ENCODE measurements at regions not wholly inside any gene's neighbourhood (a gene's known extent, or its start where the extent isn't known, plus 50 kb on each side); places are given as distances from the start of the nearest gene placed in this dataset.

GRCh38 chr9:28379082-28379481, 805.8 kb upstream of the C9orf72 start:
- intact Hi-C loops (cut with DNase I): no loop called here
- H3K9me3 ChIP-seq: no peaks in the 10 kb centered on the region
- no peaks in the 10 kb centered on the region for H3K4me1 ChIP-seq
- H3K36me3 ChIP-seq: no peaks in the 10 kb centered on the region
- no peaks in the 10 kb centered on the region for H3K27me3 ChIP-seq
- ATAC-seq: no peak
- TF ChIP-seq, protein P1, sequence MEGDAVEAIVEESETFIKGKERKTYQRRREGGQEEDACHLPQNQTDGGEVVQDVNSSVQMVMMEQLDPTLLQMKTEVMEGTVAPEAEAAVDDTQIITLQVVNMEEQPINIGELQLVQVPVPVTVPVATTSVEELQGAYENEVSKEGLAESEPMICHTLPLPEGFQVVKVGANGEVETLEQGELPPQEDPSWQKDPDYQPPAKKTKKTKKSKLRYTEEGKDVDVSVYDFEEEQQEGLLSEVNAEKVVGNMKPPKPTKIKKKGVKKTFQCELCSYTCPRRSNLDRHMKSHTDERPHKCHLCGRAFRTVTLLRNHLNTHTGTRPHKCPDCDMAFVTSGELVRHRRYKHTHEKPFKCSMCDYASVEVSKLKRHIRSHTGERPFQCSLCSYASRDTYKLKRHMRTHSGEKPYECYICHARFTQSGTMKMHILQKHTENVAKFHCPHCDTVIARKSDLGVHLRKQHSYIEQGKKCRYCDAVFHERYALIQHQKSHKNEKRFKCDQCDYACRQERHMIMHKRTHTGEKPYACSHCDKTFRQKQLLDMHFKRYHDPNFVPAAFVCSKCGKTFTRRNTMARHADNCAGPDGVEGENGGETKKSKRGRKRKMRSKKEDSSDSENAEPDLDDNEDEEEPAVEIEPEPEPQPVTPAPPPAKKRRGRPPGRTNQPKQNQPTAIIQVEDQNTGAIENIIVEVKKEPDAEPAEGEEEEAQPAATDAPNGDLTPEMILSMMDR (IDR thresholded peaks at IDR 0.05): no peak
- DNase-seq: no peak
- no peak overlapping the region for H3K27ac ChIP-seq
- H3K4me3 ChIP-seq: no peak overlapping the region

GRCh38 chr9:28389411-28389810, 816.1 kb upstream of the C9orf72 start:
- Histone ChIP-seq H3K36me3 (no peaks in the 10 kb centered on the region), H3K27me3 (no peaks in the 10 kb centered on the region), H3K27ac (no peak overlapping the region), H3K4me3 (no peak overlapping the region), H3K4me1 (no peaks in the 10 kb centered on the region), H3K9me3 (peaks cover 0 to 2% of the 10 kb centered on the region in 2 donors)
- ATAC-seq (no peak), DNase-seq (no peak)
- intact Hi-C loops (cut with DNase I): no loop called here
- TF ChIP-seq, protein P1 (IDR thresholded peaks at IDR 0.05): no peak

GRCh38 chr9:28394774-28395173, 821.5 kb upstream of the C9orf72 start:
- intact Hi-C loops (cut with DNase I): no loop called here
- H3K4me1 ChIP-seq: no peaks in the 10 kb centered on the region

GRCh38 chr9:28396058-28396457, 822.8 kb upstream of the C9orf72 start:
- no peak for ATAC-seq
- no peak overlapping the region for H3K4me3 ChIP-seq
- no peaks in the 10 kb centered on the region for H3K9me3 ChIP-seq
- intact Hi-C loops (cut with DNase I): no loop called here
- H3K27ac ChIP-seq: no peak overlapping the region
- DNase-seq: no peak
- no peaks in the 10 kb centered on the region for H3K36me3 ChIP-seq
- TF ChIP-seq, protein P1 (IDR thresholded peaks at IDR 0.05): no peak
- no peaks in the 10 kb centered on the region for H3K4me1 ChIP-seq
- no peaks in the 10 kb centered on the region for H3K27me3 ChIP-seq

More at GRCh38 chr9:28394774-28395173, 821.5 kb upstream of the C9orf72 start:
- TF ChIP-seq, protein P1 (IDR thresholded peaks at IDR 0.05): no peak
- ATAC-seq (no peak), DNase-seq (no peak)
- H3K27me3 ChIP-seq: no peaks in the 10 kb centered on the region
- no peaks in the 10 kb centered on the region for H3K36me3 ChIP-seq
- no peak overlapping the region for H3K27ac ChIP-seq
- no peak overlapping the region for H3K4me3 ChIP-seq
- H3K9me3 ChIP-seq: no peaks in the 10 kb centered on the region

DNA sequence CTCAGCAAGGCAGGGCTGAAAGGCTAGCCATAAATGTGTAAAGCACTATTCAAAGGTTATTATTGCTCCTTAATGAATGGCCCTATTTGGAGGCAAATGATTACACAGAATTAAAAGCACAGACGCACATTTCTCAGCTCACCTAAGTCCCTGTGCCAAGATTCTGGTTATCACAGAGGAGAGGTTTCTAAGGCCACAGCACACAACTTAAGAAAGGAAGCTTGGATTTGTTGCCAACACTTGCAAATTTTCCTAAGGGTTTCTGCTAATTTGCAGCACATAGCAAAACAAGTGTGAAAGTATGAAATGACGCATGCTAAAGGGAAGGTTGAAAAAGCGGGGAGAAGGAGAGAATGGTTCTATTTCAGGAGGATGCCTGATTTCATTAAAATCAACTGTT, 834.1 kb upstream of the C9orf72 start:
- DNase-seq (no peak), ATAC-seq (no peak)
- intact Hi-C loops (cut with DNase I): no loop called here
- Histone ChIP-seq H3K9me3 (no peaks in the 10 kb centered on the region), H3K36me3 (no peaks in the 10 kb centered on the region), H3K27me3 (no peaks in the 10 kb centered on the region), H3K4me3 (no peak overlapping the region), H3K27ac (no peak overlapping the region), H3K4me1 (no peaks in the 10 kb centered on the region)
- TF ChIP-seq, protein P1 (IDR thresholded peaks at IDR 0.05): no peak
